Hepatocyte (in vitro differentiated cells): ENCODE measurements at regions not wholly inside any gene's neighbourhood (a gene's known extent, or its start where the extent isn't known, plus 50 kb on each side); places are given as distances from the start of the nearest gene placed in this dataset.

Experiments
- DNase-seq: peaks from one replicate; pipeline ENCODE4 v3.0.0-alpha.2; 2016; ENCODE audit warnings: low spot score
- H2AFZ ChIP-seq: fragments of 200-600 bp; sonication (generic); 2 replicates; pipeline ENCODE4 v1.6.0; 2016; ENCODE audit warnings: antibody characterized with exemption, mild to moderate bottlenecking
- H3K27ac ChIP-seq: fragments of 200-600 bp; sonication (generic); 2 replicates; pipeline ENCODE4 v1.5.1; 2016; ENCODE audit warnings: mild to moderate bottlenecking
- H3K27me3 ChIP-seq: fragments of 200-600 bp; sonication (generic); 2 replicates; pipeline ENCODE4 v1.6.1; 2016
- H3K36me3 ChIP-seq: fragments of 200-600 bp; sonication (generic); replicated peaks from 2 replicates; pipeline ENCODE4 v1.5.1; 2016; ENCODE audit warnings: low read depth; ENCODE audit not compliant: insufficient read depth
- H3K4me1 ChIP-seq: fragments of 200-600 bp; sonication (generic); 2 replicates; pipeline ENCODE4 v1.5.1; 2016; ENCODE audit warnings: mild to moderate bottlenecking, moderate library complexity; ENCODE audit not compliant: insufficient read depth
- H3K4me2 ChIP-seq: fragments of 200-600 bp; sonication (generic); 2 replicates; pipeline ENCODE4 v1.6.0; 2016
- H3K4me3 ChIP-seq: fragments of 200-600 bp; sonication (generic); 2 replicates; pipeline ENCODE4 v1.5.1; 2016; ENCODE audit warnings: mild to moderate bottlenecking
- H3K79me2 ChIP-seq: fragments of 200-600 bp; sonication (generic); 2 replicates; pipeline ENCODE4 v1.6.0; 2017; ENCODE audit warnings: mild to moderate bottlenecking
- H3K9me2 ChIP-seq: fragments of 200-600 bp; sonication (generic); replicated peaks from 2 replicates; pipeline ENCODE4 v1.6.0; 2017; ENCODE audit warnings: mild to moderate bottlenecking; ENCODE audit not compliant: insufficient read depth
- H3K9me3 ChIP-seq: fragments of 200-600 bp; sonication (generic); 2 replicates; pipeline ENCODE4 v1.5.1; 2016; ENCODE audit warnings: low read depth, mild to moderate bottlenecking
- H4K20me1 ChIP-seq: fragments of 200-600 bp; sonication (generic); 2 replicates; pipeline ENCODE4 v1.6.0; 2016; ENCODE audit warnings: mild to moderate bottlenecking; ENCODE audit not compliant: insufficient read depth, poor library complexity, severe bottlenecking
- CTCF ChIP-seq: fragments of 200-600 bp; sonication (generic); IDR thresholded peaks from 2 replicates; pipeline ENCODE4 v1.5.1; 2016; ENCODE audit warnings: antibody characterized with exemption, mild to moderate bottlenecking; ENCODE audit not compliant: poor library complexity
- EZH2 ChIP-seq: fragments of 200-600 bp; sonication (generic); IDR thresholded peaks from 2 replicates; pipeline ENCODE4 v1.6.1; 2016; ENCODE audit warnings: antibody characterized with exemption, mild to moderate bottlenecking, borderline replicate concordance
- EZH2phosphoT487 ChIP-seq: fragments of 200-600 bp; sonication (generic); IDR thresholded peaks from one replicate; pipeline ENCODE4 v1.6.1; 2018; ENCODE audit warnings: antibody characterized with exemption, mild to moderate bottlenecking, low read depth, moderate library complexity; ENCODE audit not compliant: unreplicated experiment, severe bottlenecking
- WGBS: methylation state at CpG from one replicate; pipeline ENCODE4 v1.1.6; 2016; ENCODE audit warnings: low lambda C conversion rate; ENCODE audit errors: missing lambda C conversion rate; 5-methylcytosine and 5-hydroxymethylcytosine counted together

- H3K36me3 ChIP-seq = no peaks in the 10 kb centered on the region
- DNase-seq = no peak
- WGBS = 96% methylated on average over 2 of the region's 2 CpGs
Observed at GRCh38 chr1:56197946-56198345, 381.4 kb downstream of the PLPP3 start.

GRCh38 chr1:56196839-56197238 is 382.5 kb downstream of the PLPP3 start:
- no peaks in the 10 kb centered on the region for H4K20me1 ChIP-seq
- TF ChIP-seq CTCF = no peak
- H2AFZ ChIP-seq = no peak overlapping the region
- H3K27me3 ChIP-seq = no peaks in the 10 kb centered on the region
- H3K4me2 ChIP-seq = no peak overlapping the region
- H3K36me3 ChIP-seq = no peaks in the 10 kb centered on the region
- H3K9me3 ChIP-seq = no peaks in the 10 kb centered on the region
- H3K4me1 ChIP-seq = no peaks in the 10 kb centered on the region
- H3K9me2 ChIP-seq = no peaks in the 10 kb centered on the region
- no peaks in the 10 kb centered on the region for H3K79me2 ChIP-seq
- H3K27ac ChIP-seq = no peak overlapping the region
- WGBS = 93% methylated on average over 2 of the region's 2 CpGs
- DNase-seq = no peak
- no peak overlapping the region for H3K4me3 ChIP-seq

More at GRCh38 chr1:56197946-56198345, 381.4 kb downstream of the PLPP3 start:
- Histone ChIP-seq H2AFZ (no peak overlapping the region), H3K4me3 (no peak overlapping the region), H3K4me1 (no peaks in the 10 kb centered on the region), H3K9me2 (no peaks in the 10 kb centered on the region), H3K9me3 (no peaks in the 10 kb centered on the region), H3K27ac (no peak overlapping the region), H3K79me2 (no peaks in the 10 kb centered on the region), H3K27me3 (no peaks in the 10 kb centered on the region), H3K4me2 (no peak overlapping the region), H4K20me1 (no peaks in the 10 kb centered on the region)
- TF ChIP-seq EZH2 (no peak), EZH2phosphoT487 (no peak), CTCF (no peak)

- Histone ChIP-seq H3K4me3 (no peak overlapping the region), H3K4me2 (no peak overlapping the region), H3K27me3 (no peaks in the 10 kb centered on the region), H3K79me2 (no peaks in the 10 kb centered on the region), H3K9me2 (no peaks in the 10 kb centered on the region), H3K9me3 (no peaks in the 10 kb centered on the region), H3K4me1 (peaks cover 3% of the 10 kb centered on the region), H3K36me3 (no peaks in the 10 kb centered on the region), H2AFZ (no peak overlapping the region), H3K27ac (no peak overlapping the region), H4K20me1 (no peaks in the 10 kb centered on the region)
- no peak for DNase-seq
- TF ChIP-seq CTCF = no peak
- no peak for TF ChIP-seq EZH2phosphoT487
- no peak for TF ChIP-seq EZH2
- WGBS = 68% methylated on average over 1 of the region's 1 CpG
Observed at GRCh38 chr1:56194701-56195300, 384.6 kb downstream of the PLPP3 start.

- Histone ChIP-seq H3K9me3 (no peaks in the 10 kb centered on the region), H3K4me3 (no peak overlapping the region), H3K36me3 (no peaks in the 10 kb centered on the region), H3K9me2 (no peaks in the 10 kb centered on the region), H3K4me1 (peaks cover 3% of the 10 kb centered on the region), H4K20me1 (no peaks in the 10 kb centered on the region), H3K27ac (no peak overlapping the region), H3K27me3 (no peaks in the 10 kb centered on the region), H3K4me2 (no peak overlapping the region), H3K79me2 (no peaks in the 10 kb centered on the region), H2AFZ (no peak overlapping the region)
- WGBS = 94% methylated on average over 1 of the region's 1 CpG
- TF ChIP-seq EZH2 (no peak), EZH2phosphoT487 (no peak), CTCF (no peak)
- DNase-seq = no peak
Observed at GRCh38 chr1:56193656-56194055, 385.7 kb downstream of the PLPP3 start.
